Stimulated activated CD8-positive, alpha-beta memory T cell treated with anti-CD3 and anti-CD28 coated beads, Interleukin-2, amount 100 ng/mL, for 1 hour (primary cell): ENCODE measurements at regions not wholly inside any gene's neighbourhood (a gene's known extent, or its start where the extent isn't known, plus 50 kb on each side); places are given as distances from the start of the nearest gene placed in this dataset.

ENCODE experiments used
- DNase-seq, 2 donors: peaks; one replicate each; pipeline ENCODE4 v3.0.0-alpha.2; 2020; ENCODE audit warnings: low read depth in 2 of 2

DNA sequence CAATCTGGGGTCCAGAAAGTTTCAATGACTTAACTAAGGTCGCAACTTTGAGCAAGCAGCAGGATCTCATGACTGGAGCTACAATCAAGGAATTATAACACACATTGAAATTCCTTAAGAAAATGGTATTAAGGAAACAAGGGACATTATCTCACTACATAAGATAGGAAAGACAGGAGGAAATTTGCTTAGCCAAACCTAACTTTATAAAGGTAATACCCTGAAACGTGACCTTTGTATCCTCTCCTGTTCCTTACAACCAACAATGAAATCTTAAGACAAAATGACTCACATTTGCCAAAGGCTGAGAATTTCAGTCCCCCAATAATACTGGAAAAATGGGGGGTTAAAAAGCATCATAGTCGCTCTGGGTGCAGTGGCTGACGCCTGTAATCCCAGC, 218.9 kb upstream of the LYZL1 start:
- DNase-seq, result no peak

DNA sequence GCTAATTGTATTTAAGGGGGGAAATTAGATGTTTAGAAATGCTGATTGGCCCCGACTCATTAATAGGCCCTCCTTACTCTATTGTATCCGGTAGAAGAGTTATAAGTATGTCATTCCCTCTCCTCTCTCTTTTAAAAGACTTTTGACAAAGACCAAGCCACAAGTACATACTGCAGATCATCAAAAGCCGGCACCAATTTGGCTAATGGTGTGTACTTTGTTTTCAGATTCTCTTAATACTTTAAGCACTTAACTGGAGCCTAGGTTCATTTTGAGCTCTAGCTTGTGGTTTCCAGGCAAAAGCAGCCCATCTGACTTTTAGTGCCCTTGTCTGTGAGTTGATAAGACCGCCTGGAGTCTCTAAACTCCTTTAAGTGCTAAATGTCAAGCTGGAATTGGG, 210.0 kb upstream of the LYZL1 start:
- DNase-seq, result no peak

GRCh38 chr10:29081231-29081630, 207.6 kb upstream of the LYZL1 start:
- DNase-seq, result no peak

DNA sequence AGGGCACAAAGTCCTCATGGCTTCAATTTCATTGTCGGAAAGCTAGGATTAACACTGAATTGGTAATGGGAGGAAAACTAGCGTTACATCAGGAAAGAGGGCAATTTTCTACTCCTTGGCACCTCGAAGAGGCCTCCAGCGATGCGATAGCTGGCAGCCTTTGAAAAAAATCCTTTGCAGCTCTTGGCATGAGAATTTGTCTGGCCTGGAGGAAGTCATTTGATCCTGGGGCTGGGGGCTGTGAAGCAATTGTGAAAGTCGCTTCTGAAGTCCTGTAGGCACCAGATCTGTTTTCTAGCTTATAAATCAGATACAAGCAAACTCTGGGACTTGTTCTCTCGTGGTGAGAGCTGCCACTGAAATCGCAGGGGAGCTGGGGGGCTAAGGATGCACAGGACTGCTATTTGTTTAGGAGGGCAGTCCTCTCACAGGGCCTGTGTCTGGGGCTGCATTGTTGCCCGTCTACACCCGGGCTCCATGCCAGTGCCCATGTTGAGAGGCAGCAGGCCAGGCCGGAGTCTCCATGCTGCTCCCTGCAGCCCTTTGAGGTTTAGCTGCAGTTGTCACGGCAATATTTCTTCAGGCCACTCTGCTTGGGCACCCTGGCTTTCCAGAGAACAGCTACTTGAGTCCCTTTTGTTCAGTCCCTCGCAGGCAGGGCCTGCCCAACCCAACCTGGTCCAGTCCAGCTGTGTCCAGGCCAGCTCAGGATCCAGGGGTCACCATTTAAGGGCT, 206.8 kb upstream of the LYZL1 start:
- DNase-seq, result no peak

DNA sequence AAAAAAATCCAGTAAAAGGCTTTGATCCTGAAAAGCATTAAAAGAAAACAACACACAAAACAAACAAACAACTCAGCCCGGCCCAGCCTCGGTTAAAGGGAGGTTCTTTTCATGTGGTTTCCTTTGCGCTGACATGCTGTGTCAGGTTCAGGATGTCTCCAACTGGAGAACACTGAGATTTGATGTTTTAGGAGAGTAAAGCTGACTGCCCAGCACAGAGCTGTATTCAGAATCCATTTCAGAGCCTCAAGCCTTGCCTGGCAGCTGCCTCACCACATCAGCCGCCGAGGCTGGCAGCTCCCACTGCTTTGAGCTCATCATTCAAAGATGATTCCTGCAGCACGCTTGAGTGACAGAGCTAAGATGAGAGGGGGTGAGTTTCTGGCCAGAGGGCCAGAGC, 205.8 kb upstream of the LYZL1 start:
- no peak for DNase-seq

DNA sequence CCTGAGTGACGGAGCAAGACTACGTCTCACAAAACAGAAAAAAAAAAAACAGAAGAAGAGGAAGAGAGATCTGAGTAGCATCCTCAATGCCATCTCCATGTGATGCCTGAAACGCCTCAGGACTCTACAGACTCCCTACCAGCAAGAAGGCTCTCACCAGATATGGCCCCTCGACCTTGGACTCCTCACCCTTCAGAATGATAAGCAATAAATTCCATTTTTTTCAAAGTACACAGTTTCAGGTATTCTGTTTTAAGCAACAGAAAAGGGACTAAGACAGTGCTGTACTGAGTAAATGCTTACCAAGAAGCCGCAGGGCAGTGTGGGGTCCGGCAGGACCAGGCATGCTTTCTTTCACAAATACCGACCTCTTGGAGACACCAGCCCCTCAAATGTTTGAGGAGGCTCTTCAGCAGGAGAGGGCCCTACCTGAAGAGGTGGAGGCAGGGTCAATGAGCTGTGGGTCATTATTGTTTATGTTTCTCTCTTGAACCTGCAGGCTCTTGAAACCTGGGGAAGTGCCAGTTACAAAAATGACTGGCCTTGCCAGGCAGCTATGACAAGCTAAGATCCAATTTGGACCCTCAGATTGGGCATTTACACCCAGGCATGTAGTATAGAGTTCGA, 204.1 kb upstream of the LYZL1 start:
- no peak for DNase-seq

- no peak for DNase-seq
These were observed 199.8 kb upstream of the LYZL1 start for GRCh38 chr10:29089091-29089490.

DNA sequence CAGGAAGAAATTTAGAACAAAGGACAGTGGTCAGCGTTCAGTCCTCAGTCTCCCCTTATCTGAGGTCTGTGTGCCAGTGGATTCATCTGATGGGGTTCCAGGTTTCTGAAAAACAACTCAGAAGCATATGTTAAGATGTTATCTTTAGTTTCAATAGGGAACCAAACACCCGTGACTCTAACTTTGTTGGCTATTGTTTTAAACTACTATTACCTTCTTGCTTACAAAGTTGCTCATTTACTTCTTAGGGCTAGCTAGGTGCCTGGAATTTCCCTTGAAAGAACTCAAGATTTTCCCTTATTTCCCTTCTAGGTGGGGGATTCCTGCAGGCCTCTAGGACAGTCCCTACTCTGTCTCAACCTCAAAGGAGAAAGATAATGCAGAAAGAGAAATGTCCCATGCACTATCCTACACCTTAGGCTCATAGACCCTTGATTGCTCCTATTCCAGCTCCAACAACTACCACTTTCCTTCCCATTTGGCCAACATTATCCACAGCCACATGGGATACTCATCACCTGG, 192.5 kb upstream of the LYZL1 start:
- no peak for DNase-seq

GRCh38 chr10:29098423-29098822, 190.4 kb upstream of the LYZL1 start:
- DNase-seq, result no peak

DNA sequence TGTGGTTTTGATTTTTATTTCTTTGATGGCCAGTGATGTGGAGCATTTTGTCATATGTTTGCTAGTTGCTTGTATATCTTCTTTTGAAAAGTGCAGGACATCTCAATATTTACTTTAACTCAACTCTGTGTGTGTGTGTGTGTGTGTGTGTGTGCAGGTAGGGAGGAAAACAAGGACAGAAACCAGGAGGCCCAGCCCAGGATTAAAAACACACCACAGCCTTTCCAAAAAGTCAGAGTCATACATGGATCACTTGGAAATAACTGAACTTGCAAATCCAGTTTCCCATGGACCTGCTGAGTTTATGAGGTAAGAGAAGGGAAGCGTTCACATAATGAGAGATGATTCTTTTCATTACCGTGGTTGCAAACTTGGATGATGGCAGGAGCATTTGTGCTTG, 189.9 kb upstream of the LYZL1 start:
- DNase-seq, result no peak

- DNase-seq, result no peak
These were observed 189.5 kb upstream of the LYZL1 start for GRCh38 chr10:29099415-29099814.

DNA sequence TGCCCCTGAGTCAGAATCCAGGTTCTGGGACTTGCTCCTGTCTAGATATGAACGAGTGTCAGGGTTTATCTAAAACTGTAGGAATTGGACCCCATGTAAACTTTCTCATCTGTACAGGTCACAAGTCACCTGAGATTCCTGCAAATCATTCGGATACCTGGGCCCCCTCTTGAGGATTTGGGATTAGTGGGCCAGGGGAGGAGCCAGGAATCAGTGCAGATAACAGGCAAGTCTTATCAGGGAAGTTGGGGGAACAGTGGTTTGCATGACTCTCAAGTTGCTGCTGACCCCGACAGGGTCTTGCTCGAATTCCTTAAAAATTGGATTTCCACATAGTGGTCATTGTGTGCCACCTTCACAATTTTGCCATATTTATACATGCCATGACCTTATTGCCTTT, 188.4 kb upstream of the LYZL1 start:
- DNase-seq, result no peak

GRCh38 chr10:29102233-29102632, 186.6 kb upstream of the LYZL1 start:
- no peak for DNase-seq

GRCh38 chr10:29102636-29103035, 186.2 kb upstream of the LYZL1 start:
- DNase-seq, result no peak

DNA sequence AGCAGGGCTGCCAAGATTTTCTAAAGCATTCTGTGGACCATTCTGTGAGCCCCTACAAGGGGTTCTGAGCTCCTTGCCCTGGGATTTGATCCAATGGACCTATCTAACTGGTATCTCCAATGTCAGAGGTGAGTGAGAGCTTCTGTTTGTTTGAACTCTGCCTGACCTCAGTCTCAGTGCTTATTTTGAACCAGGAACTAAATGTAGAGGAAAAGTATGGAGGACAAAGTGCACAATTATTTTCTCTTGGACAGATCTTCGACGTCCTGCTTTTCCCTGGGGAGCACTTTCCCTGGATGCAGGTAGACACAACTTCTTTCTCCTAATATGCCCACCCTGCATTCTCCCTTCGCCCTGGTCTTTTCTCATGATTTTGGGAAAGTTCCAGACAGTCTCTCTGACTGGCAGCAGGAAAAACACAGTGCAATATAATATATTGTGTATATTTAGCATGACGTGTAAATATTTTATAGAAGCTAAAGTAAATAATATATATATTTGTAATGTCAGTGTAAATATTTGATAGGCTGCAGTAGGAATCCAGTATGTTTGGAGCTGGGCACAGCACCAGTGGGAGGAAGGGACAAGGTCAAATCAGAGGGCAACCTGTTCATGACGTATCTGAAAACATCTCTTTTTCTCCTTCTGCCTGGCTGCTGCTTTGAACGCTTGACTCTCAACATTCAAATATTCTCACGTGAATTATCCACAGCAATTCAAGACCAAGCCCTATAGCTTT, 184.0 kb upstream of the LYZL1 start:
- no peak for DNase-seq

GRCh38 chr10:29105516-29106215, 183.2 kb upstream of the LYZL1 start:
- DNase-seq, result no peak

DNA sequence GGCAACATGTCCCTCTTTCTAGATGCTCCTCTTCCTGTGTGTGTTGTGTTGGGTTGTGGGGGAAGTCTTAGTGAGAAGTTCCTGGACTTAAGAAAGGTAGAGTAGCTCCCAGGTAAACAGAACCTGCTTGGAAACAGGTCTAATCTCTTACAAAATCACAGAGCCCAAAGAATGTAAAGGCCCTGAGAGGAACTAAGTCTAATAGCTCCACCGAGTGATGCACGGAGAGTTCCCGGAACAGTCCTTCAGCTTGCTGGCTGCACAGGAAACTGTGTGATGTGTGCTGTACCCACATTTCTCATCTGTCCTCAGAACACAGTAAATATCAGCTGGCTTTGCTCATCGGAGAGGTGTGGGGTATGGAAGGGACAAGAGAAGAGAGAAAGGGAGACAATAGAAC, 182.6 kb upstream of the LYZL1 start:
- DNase-seq, result no peak

DNA sequence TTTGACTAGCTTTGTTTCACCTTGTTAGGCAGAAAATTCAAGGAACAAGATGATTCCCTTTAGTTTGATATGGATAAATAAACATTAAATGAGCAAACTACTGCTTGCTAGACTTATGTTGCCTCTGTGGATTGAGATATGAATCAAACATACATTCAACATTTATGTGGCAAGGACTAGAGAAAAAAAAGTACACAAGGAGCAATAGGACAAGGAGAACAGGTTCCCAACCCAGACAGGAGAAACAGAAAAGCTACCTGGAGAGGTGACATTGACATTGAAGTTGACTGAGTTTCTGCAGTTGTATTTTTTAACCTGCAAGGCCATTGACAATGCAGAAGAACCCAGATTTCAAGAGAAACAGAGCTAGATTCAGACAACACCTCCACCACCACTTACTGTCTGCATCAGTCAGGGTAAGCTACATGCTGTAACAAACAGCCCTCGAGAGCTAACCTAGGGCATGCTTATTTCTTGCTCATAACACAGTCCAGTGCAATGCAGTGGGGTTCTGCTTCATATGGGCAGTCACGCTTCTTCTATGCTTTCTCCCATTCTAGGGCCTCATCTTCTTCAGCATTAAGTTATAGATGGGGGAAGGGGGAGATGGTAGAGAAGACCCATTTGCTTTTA, 180.9 kb upstream of the LYZL1 start:
- DNase-seq, result no peak

- DNase-seq, result no peak
These were observed 178.9 kb upstream of the LYZL1 start for GRCh38 chr10:29109707-29110571.

GRCh38 chr10:29112827-29113615, 175.8 kb upstream of the LYZL1 start:
- no peak for DNase-seq
